BJ (cell line): ENCODE measurements at regions not wholly inside any gene's neighbourhood (a gene's known extent, or its start where the extent isn't known, plus 50 kb on each side); places are given as distances from the start of the nearest gene placed in this dataset.

ENCODE experiments used
- CTCF ChIA-PET: fragments of 350-600 bp; formaldehyde crosslinking; extraction: SDS; loops from one replicate; lab custom pipeline; 2021; ENCODE audit warnings: antibody characterized with exemption, inconsistent platforms; lab: Yijun Ruan, JAX
- POLR2A ChIA-PET: fragments of 300-600 bp; sonication (Branson Sonifier 250); formaldehyde crosslinking; extraction: SDS; loops from one replicate; lab custom pipeline; 2021; ENCODE audit warnings: antibody characterized with exemption; lab: Charles Lee
- DNase-seq: peaks from one replicate; pipeline ENCODE4 v3.0.0-alpha.2; 2011; ENCODE audit warnings: low read depth
- H3K27me3 ChIP-seq: 2 replicates; pipeline ENCODE4 v1.6.0; 2011; ENCODE audit warnings: low read length; ENCODE audit not compliant: control insufficient read depth, insufficient read depth
- H3K36me3 ChIP-seq: 2 replicates; pipeline ENCODE4 v1.5.1; 2011; ENCODE audit warnings: low read length; ENCODE audit not compliant: control insufficient read depth, insufficient read depth
- H3K4me3 ChIP-seq: 2 replicates; pipeline ENCODE4 v1.5.1; 2011; ENCODE audit warnings: low read depth, mild to moderate bottlenecking, control low read depth, low read length
- CTCF ChIP-seq: IDR thresholded peaks from 2 replicates; pipeline ENCODE4 v1.5.1; 2011; ENCODE audit warnings: low read depth, mild to moderate bottlenecking, control low read depth, inconsistent platforms, low read length, moderate library complexity; ENCODE audit not compliant: insufficient read depth

GRCh38 chr4:185914583-185915199 is 102.7 kb upstream of the SORBS2 start:
- DNase-seq = no peak
- H3K27me3 ChIP-seq = no peaks in the 10 kb centered on the region
- POLR2A ChIA-PET = no interaction called here

GRCh38 chr4:185915271-185915670 is 103.3 kb upstream of the SORBS2 start:
- no peak for DNase-seq
- Histone ChIP-seq H3K36me3 (no peaks in the 10 kb centered on the region), H3K27me3 (no peaks in the 10 kb centered on the region), H3K4me3 (no peak overlapping the region)
- ChIA-PET POLR2A (interaction anchor here (0.7 kb wide), 1 partner anchor 167 kb away, joined by 37 read pairs; no protein-coding TSS in a partner anchor), CTCF (no interaction called here)
- TF ChIP-seq CTCF = no peak

More at GRCh38 chr4:185914583-185915199, 102.7 kb upstream of the SORBS2 start:
- H3K4me3 ChIP-seq = no peak overlapping the region
- TF ChIP-seq CTCF = no peak
- CTCF ChIA-PET = interaction anchor here (1.6 kb wide), 1 partner anchor 21 kb away, joined by 3 read pairs; no protein-coding TSS in a partner anchor
- H3K36me3 ChIP-seq = no peaks in the 10 kb centered on the region

DNA sequence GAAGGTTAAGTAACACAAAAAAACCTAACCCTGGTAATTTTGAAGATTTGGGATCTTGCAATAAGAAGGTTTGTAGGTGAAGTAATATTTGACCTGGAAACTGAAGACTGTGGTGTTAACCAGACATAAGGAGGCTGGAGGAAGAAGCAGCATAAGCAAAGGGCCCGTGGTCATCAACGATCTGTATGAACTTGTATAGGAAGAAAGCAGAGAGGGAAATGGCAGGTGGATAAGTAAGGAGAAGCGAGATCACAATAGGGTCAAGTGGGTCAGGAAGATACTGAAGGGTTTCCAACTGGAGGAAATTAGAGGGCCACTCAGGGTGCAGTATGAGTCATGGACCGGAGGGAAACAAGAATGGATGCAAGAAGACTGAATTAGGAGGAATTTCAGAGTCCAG is 103.8 kb upstream of the SORBS2 start:
- Histone ChIP-seq H3K27me3 (no peaks in the 10 kb centered on the region), H3K4me3 (no peak overlapping the region), H3K36me3 (no peaks in the 10 kb centered on the region)
- POLR2A ChIA-PET = interaction anchor here (0.7 kb wide), 1 partner anchor 168 kb away, joined by 37 read pairs; no protein-coding TSS in a partner anchor
- DNase-seq = no peak
- CTCF ChIA-PET = no interaction called here
- no peak for TF ChIP-seq CTCF

GRCh38 chr4:185916231-185916630 is 104.2 kb upstream of the SORBS2 start:
- no peak for TF ChIP-seq CTCF
- POLR2A ChIA-PET = interaction anchor here (0.7 kb wide), 1 partner anchor 168 kb away, joined by 37 read pairs; no protein-coding TSS in a partner anchor
- DNase-seq = no peak
- no peaks in the 10 kb centered on the region for H3K36me3 ChIP-seq
- CTCF ChIA-PET = no interaction called here
- no peak overlapping the region for H3K4me3 ChIP-seq
- no peaks in the 10 kb centered on the region for H3K27me3 ChIP-seq

- CTCF ChIA-PET = no interaction called here
- DNase-seq = no peak
- no peaks in the 10 kb centered on the region for H3K27me3 ChIP-seq
- H3K36me3 ChIP-seq = no peaks in the 10 kb centered on the region
- H3K4me3 ChIP-seq = no peak overlapping the region
- POLR2A ChIA-PET = no interaction called here
- no peak for TF ChIP-seq CTCF
These were observed 104.7 kb upstream of the SORBS2 start for GRCh38 chr4:185916683-185917082.
